Activated CD8-positive, alpha-beta T cell treated with anti-CD3 and anti-CD28 coated beads for 36 hours (primary cell): ENCODE measurements at regions not wholly inside any gene's neighbourhood (a gene's known extent, or its start where the extent isn't known, plus 50 kb on each side); places are given as distances from the start of the nearest gene placed in this dataset.

ENCODE experiments used
- ATAC-seq: fragments of 200-7000 bp; cut with Tn5 transposase; one replicate; pipeline ENCODE4 v1.10.0; 2021; ENCODE audit warnings: mild to moderate bottlenecking, moderate library complexity
- CTCF ChIA-PET: fragments of 350-600 bp; sonication (Branson Sonifier 250); formaldehyde crosslinking; loops from one replicate; lab custom pipeline; 2021; ENCODE audit warnings: antibody characterized with exemption; lab: Charles Lee
- POLR2A ChIA-PET: fragments of 350-600 bp; sonication (Branson Sonifier 250); formaldehyde crosslinking; loops from one replicate; lab custom pipeline; 2021; ENCODE audit warnings: antibody characterized with exemption; lab: Charles Lee
- DNase-seq: peaks from one replicate; pipeline ENCODE4 v3.0.0-alpha.2; 2020
- H3K27ac Mint-ChIP-seq: one replicate; pipeline ENCODE4 v1.8.0; 2021; ENCODE audit warnings: mild to moderate bottlenecking, mixed read lengths
- H3K27me3 Mint-ChIP-seq: one replicate; pipeline ENCODE4 v1.8.0; 2021; ENCODE audit warnings: mixed read lengths
- H3K36me3 Mint-ChIP-seq: one replicate; pipeline ENCODE4 v1.8.0; 2021; ENCODE audit warnings: low read depth, mixed read lengths
- H3K4me1 Mint-ChIP-seq: one replicate; pipeline ENCODE4 v1.8.0; 2021; ENCODE audit warnings: low read depth, mixed read lengths
- H3K4me3 Mint-ChIP-seq: one replicate; pipeline ENCODE4 v1.8.0; 2021; ENCODE audit warnings: mild to moderate bottlenecking, moderate library complexity, mixed read lengths
- H3K9me3 Mint-ChIP-seq: one replicate; pipeline ENCODE4 v1.8.0; 2021; ENCODE audit warnings: mixed read lengths
- intact Hi-C: fragments of 100-400 bp; cut with micrococcal nuclease; formaldehyde crosslinking; loops from one replicate; pipeline ENCODE4 v1.10.0; 2022
- TF ChIP-seq, protein P1 (sequence below): fragments of 200-600 bp; IDR thresholded peaks from one replicate; pipeline ENCODE4 v1.8.0; 2022; ENCODE audit warnings: antibody characterized with exemption, mild to moderate bottlenecking

DNA sequence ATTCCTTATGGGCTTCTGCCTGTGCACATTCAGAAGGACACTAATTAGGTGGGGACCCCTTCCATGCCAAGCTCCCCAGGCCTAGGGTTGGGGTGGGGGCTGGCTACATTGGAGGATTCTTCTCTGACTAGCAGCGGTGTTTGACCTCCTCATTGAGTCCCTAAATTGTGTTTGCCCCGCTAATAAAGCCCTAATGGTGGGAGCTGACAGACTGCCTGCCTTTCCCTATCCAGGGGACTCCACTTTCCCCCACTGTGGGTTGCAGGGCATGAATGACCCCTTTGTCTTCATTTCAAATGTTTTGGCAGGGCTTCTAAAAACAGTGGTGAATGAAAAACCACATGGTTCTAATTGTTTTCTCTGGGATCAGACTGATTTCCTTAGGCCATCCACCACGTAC, 476.8 kb upstream of the CDH11 start:
- peaks cover 16% of the 10 kb centered on the region for H3K9me3 Mint-ChIP-seq
- no peak for ATAC-seq
- no peaks in the 10 kb centered on the region for H3K4me1 Mint-ChIP-seq
- DNase-seq, result no peak
- H3K27ac Mint-ChIP-seq, result no peak overlapping the region
- H3K4me3 Mint-ChIP-seq, result no peak overlapping the region
- H3K27me3 Mint-ChIP-seq, result no peaks in the 10 kb centered on the region
- intact Hi-C loops, result no loop called here
- TF ChIP-seq, protein P1, sequence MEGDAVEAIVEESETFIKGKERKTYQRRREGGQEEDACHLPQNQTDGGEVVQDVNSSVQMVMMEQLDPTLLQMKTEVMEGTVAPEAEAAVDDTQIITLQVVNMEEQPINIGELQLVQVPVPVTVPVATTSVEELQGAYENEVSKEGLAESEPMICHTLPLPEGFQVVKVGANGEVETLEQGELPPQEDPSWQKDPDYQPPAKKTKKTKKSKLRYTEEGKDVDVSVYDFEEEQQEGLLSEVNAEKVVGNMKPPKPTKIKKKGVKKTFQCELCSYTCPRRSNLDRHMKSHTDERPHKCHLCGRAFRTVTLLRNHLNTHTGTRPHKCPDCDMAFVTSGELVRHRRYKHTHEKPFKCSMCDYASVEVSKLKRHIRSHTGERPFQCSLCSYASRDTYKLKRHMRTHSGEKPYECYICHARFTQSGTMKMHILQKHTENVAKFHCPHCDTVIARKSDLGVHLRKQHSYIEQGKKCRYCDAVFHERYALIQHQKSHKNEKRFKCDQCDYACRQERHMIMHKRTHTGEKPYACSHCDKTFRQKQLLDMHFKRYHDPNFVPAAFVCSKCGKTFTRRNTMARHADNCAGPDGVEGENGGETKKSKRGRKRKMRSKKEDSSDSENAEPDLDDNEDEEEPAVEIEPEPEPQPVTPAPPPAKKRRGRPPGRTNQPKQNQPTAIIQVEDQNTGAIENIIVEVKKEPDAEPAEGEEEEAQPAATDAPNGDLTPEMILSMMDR, result no peak
- ChIA-PET CTCF (no interaction called here), POLR2A (no interaction called here)
- no peaks in the 10 kb centered on the region for H3K36me3 Mint-ChIP-seq

GRCh38 chr16:65583498-65583897, 461.6 kb upstream of the CDH11 start:
- Mint-ChIP-seq H3K9me3 (no peaks in the 10 kb centered on the region), H3K27ac (no peak overlapping the region), H3K4me3 (no peak overlapping the region), H3K36me3 (no peaks in the 10 kb centered on the region), H3K27me3 (no peaks in the 10 kb centered on the region), H3K4me1 (no peaks in the 10 kb centered on the region)
- ATAC-seq, result no peak
- intact Hi-C loops, result no loop called here
- TF ChIP-seq, protein P1, result no peak
- CTCF ChIA-PET, result no interaction called here
- POLR2A ChIA-PET, result no interaction called here
- no peak for DNase-seq

DNA sequence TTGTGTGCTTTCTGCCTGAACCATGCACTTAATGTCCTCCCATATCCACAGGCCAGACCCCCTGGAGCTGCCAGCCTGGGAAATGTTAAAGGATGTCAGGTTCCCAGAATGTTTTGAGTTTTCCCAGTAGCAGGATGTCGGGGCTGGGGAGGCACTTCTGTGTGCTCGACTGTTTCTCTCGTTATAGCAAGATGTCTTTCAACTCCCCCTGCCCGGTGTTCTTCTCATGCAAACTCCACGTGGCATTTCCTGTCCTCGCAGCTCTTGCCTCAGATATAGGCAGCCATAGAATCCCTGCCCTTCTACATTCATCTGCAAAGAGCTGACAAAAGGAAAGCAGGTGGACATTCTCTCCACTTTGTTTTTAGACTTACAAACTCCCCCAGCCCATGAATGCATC, 457.2 kb upstream of the CDH11 start:
- peaks cover 1% of the 10 kb centered on the region for H3K9me3 Mint-ChIP-seq
- H3K27ac Mint-ChIP-seq, result no peak overlapping the region
- H3K4me1 Mint-ChIP-seq, result no peaks in the 10 kb centered on the region
- ATAC-seq, result no peak
- TF ChIP-seq, protein P1, result no peak
- DNase-seq, result no peak
- no peaks in the 10 kb centered on the region for H3K27me3 Mint-ChIP-seq
- no peak overlapping the region for H3K4me3 Mint-ChIP-seq
- POLR2A ChIA-PET, result no interaction called here
- CTCF ChIA-PET, result no interaction called here
- intact Hi-C loops, result no loop called here
- no peaks in the 10 kb centered on the region for H3K36me3 Mint-ChIP-seq

- DNase-seq (no peak), ATAC-seq (no peak)
- Mint-ChIP-seq H3K4me1 (no peaks in the 10 kb centered on the region), H3K9me3 (peaks cover 1% of the 10 kb centered on the region), H3K27me3 (no peaks in the 10 kb centered on the region), H3K27ac (no peak overlapping the region), H3K36me3 (no peaks in the 10 kb centered on the region), H3K4me3 (no peak overlapping the region)
- intact Hi-C loops, result no loop called here
- ChIA-PET POLR2A (no interaction called here), CTCF (no interaction called here)
- TF ChIP-seq, protein P1, result no peak
These were observed 454.8 kb upstream of the CDH11 start for GRCh38 chr16:65576631-65577030.

DNA sequence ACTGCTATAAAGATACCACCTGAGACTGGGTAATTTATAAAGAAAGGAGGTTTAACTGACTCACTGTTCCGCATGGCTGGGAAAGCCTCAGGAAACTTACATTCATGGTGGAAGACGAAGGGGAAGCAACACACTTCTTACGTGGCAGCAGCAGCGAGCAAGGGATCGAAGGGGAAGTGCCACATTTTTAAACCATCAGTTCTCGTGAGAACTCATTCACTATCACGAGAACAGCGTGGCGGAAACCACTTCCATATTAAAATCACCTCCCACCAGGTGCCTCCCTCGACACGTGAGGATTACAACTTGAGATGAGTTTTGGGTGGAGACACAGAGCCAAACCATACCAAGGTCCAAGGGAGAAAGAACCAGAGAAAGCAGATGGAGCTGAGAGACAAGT, 454.3 kb upstream of the CDH11 start:
- Mint-ChIP-seq H3K36me3 (no peaks in the 10 kb centered on the region), H3K27ac (no peak overlapping the region), H3K9me3 (peaks cover 1% of the 10 kb centered on the region), H3K4me1 (no peaks in the 10 kb centered on the region), H3K27me3 (no peaks in the 10 kb centered on the region), H3K4me3 (no peak overlapping the region)
- ATAC-seq (no peak), DNase-seq (no peak)
- intact Hi-C loops, result no loop called here
- ChIA-PET POLR2A (no interaction called here), CTCF (no interaction called here)
- TF ChIP-seq, protein P1, result no peak
